Thymus (tissue), 11 donors: ENCODE measurements at regions not wholly inside any gene's neighbourhood (a gene's known extent, or its start where the extent isn't known, plus 50 kb on each side); places are given as distances from the start of the nearest gene placed in this dataset.

ENCODE experiments used
- DNase-seq, 9 donors: peaks; one replicate each; pipeline ENCODE4 v3.0.0-alpha.2; 2013; ENCODE audit warnings: low spot score in 9 of 9, low read depth in 6 of 9, missing footprints in 1 of 9
- H3K27ac ChIP-seq, 2 donors: one replicate each; pipeline ENCODE4 v1.5.1; 2013; ENCODE audit warnings: control low read depth in 1 of 2, low read depth in 1 of 2, low read length in 1 of 2, mild to moderate bottlenecking in 1 of 2, moderate library complexity in 1 of 2
- H3K27me3 ChIP-seq, 2 donors: one replicate each; pipeline ENCODE4 v1.5.1; 2013; ENCODE audit warnings: low read length in 1 of 2; ENCODE audit not compliant: control insufficient read depth in 2 of 2, insufficient read depth in 1 of 2
- H3K36me3 ChIP-seq, 2 donors: one replicate each; pipeline ENCODE4 v1.5.1; 2013; ENCODE audit warnings: low read length in 1 of 2, mild to moderate bottlenecking in 1 of 2, moderate library complexity in 1 of 2; ENCODE audit not compliant: control insufficient read depth in 2 of 2, insufficient read depth in 2 of 2
- H3K4me1 ChIP-seq, 2 donors: one replicate each; pipeline ENCODE4 v1.5.1; 2013; ENCODE audit warnings: low read length in 2 of 2; ENCODE audit not compliant: control insufficient read depth in 2 of 2, insufficient read depth in 2 of 2
- H3K4me3 ChIP-seq, 2 donors: one replicate each; pipeline ENCODE4 v1.5.1; 2013; ENCODE audit warnings: low read length in 2 of 2, control low read depth in 1 of 2, mild to moderate bottlenecking in 1 of 2
- H3K9me3 ChIP-seq, 2 donors: one replicate each; pipeline ENCODE4 v1.5.1; 2013; ENCODE audit warnings: low read length in 1 of 2, mild to moderate bottlenecking in 1 of 2; ENCODE audit not compliant: control insufficient read depth in 2 of 2, insufficient read depth in 1 of 2
- WGBS: extraction: QIAGEN DNeasy Blood & Tissue Kit; methylation state at CpG from one replicate; pipeline ENCODE4 v1.1.7; 2013; 5-methylcytosine and 5-hydroxymethylcytosine counted together
- donor health status: healthy.

DNA sequence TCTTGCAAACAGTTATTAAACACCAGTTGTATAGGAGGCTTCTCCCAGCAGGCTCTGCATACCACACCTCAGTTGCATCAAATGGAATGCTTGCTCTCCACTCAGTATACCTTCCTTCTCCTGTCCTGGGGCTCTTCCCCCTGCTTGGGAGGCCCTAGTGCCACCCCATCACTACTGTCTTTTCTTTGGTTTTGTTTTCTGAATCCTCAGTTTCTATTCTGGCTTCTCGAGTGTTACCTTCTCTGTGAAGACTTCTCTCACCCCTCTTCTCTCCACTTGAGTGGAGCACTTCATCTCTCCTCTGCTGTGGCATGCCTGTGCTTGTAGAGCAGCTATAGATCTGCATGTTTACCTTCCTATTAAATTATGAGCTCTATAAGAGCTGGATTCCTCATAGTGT lies 75.7 kb upstream of the TPRG1 start:
- Histone ChIP-seq H3K36me3 (no peaks in the 10 kb centered on the region), H3K27me3 (no peaks in the 10 kb centered on the region), H3K27ac (no peak overlapping the region), H3K4me1 (no peaks in the 10 kb centered on the region), H3K4me3 (no peak overlapping the region), H3K9me3 (no peaks in the 10 kb centered on the region)
- DNase-seq: no peak
- 96% methylated on average over 1 of the region's 1 CpG for WGBS

DNA sequence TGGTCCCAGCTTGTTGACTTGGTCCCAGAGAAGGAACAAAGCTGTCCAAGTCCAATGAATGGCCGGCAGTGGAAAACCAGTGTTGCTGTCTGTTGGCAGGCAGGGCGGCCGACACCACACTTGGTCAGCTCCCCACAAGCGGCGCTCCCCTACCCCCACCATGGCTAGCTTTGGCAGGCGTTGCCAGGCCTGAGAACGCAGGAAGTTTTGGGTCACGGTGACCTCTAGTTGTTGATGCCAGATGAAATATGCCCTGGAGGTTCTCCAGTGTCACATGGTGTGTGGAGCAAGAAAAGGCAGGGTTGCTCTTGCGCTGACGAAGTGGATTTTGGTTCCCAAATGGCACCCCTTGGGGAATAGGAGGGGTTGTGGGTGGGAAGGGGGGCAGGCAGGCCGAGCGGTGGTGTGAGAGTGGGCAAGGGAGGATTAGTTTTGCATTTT lies 72.7 kb upstream of the TPRG1 start:
- no peak overlapping the region for H3K4me3 ChIP-seq
- H3K27ac ChIP-seq: no peak overlapping the region
- no peaks in the 10 kb centered on the region for H3K36me3 ChIP-seq
- H3K27me3 ChIP-seq: no peaks in the 10 kb centered on the region
- WGBS: 98% methylated on average over 12 of the region's 12 CpGs
- H3K4me1 ChIP-seq: no peaks in the 10 kb centered on the region
- DNase-seq: no peak
- no peaks in the 10 kb centered on the region for H3K9me3 ChIP-seq

DNA sequence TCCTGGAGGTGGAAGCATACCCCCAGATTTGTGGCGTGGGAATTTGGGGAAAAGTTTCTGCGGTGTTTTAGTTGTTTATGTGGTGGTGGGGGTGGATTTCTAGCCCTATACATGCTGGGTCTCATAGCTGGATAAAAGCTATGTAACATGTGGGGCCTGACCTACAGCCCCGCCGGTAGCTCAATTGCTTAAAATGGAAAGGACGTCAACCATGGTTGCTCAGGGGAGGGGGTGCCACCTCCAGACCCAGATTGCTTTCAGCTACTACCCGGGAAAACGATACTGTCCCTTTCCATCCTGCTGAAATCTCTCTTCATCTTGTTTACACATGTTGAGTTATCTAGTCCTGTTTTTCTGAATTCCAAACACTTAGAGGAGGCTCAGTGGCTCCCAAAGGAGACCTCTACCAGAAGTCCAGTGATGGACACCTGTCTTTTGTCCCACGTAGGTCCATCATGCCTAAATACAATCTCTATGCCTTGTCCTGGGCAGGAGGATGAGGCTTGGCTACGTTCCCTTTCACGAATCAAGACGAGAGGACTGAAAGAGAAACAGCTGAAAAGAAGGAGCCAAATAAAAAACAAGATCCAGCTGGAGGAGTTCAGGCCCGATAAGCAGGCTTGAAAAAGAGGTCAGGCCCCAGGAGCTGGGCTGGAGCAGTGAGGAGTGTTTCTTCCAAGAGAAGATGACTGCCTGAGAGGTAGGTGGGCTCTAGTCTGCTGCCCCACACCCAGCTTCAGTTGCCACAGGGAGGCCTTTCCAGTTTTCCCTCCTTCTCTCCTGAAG lies 72.1 kb upstream of the TPRG1 start:
- WGBS: 92% methylated on average over 12 of the region's 12 CpGs
- Histone ChIP-seq H3K4me3 (no peak overlapping the region), H3K36me3 (no peaks in the 10 kb centered on the region), H3K4me1 (no peaks in the 10 kb centered on the region), H3K9me3 (no peaks in the 10 kb centered on the region), H3K27me3 (no peaks in the 10 kb centered on the region), H3K27ac (no peak overlapping the region)
- no peak for DNase-seq

GRCh38 chr3:189100866-189101265 lies 70.9 kb upstream of the TPRG1 start:
- WGBS: 96% methylated on average over 2 of the region's 2 CpGs
- H3K27ac ChIP-seq: no peak overlapping the region
- H3K9me3 ChIP-seq: no peaks in the 10 kb centered on the region
- H3K27me3 ChIP-seq: no peaks in the 10 kb centered on the region
- no peaks in the 10 kb centered on the region for H3K4me1 ChIP-seq
- DNase-seq: no peak
- no peak overlapping the region for H3K4me3 ChIP-seq
- H3K36me3 ChIP-seq: no peaks in the 10 kb centered on the region

DNA sequence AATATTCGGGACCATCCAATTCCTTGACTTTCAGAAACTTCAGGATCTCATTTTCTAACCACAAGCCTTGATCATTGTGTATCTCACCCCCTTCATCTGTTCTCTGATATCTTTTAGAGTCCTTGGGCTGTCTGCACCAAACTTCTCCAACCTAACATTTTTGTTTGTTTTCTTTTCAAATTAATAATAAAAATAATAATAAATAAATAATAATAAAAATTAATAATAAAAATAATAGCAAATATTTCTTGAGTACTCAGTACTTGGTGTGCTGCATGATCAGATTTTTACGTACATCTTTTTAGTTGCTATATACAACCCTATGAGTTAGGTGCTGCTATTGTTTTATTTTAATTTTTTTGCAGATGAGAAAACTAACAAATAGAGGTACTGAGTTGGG lies 70.2 kb upstream of the TPRG1 start:
- 93% methylated on average over 2 of the region's 2 CpGs for WGBS
- Histone ChIP-seq H3K27me3 (no peaks in the 10 kb centered on the region), H3K36me3 (no peaks in the 10 kb centered on the region), H3K4me3 (no peak overlapping the region), H3K9me3 (no peaks in the 10 kb centered on the region), H3K27ac (no peak overlapping the region), H3K4me1 (no peaks in the 10 kb centered on the region)
- no peak for DNase-seq

GRCh38 chr3:189103208-189103607 lies 68.6 kb upstream of the TPRG1 start:
- H3K9me3 ChIP-seq: no peaks in the 10 kb centered on the region
- H3K27ac ChIP-seq: no peak overlapping the region
- H3K4me3 ChIP-seq: no peak overlapping the region
- no peaks in the 10 kb centered on the region for H3K27me3 ChIP-seq
- 95% methylated on average over 1 of the region's 1 CpG for WGBS
- H3K4me1 ChIP-seq: no peaks in the 10 kb centered on the region
- H3K36me3 ChIP-seq: no peaks in the 10 kb centered on the region
- no peak for DNase-seq

DNA sequence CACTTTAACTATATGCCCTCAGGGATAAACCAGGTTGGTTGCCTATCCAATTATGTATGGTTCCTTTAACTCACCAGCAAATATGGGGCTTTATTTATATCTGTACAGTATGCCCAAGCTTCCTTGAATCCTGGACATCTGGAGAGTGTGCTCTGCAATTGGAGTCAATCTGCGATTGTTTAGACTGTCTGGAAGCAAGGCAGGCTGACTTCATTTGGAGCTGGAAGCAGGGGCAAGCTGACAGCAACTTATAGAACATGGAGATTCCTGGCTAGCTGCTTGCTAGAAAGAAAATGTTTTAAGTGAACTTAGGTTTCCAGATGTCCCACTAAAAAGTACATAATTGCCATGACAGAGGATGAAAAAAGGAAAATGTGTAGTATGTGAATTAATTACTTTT lies 63.7 kb upstream of the TPRG1 start:
- Histone ChIP-seq H3K9me3 (no peaks in the 10 kb centered on the region), H3K27me3 (no peaks in the 10 kb centered on the region), H3K36me3 (no peaks in the 10 kb centered on the region), H3K4me3 (no peak overlapping the region), H3K27ac (no peak overlapping the region), H3K4me1 (no peaks in the 10 kb centered on the region)
- 98% methylated on average over 1 of the region's 1 CpG for WGBS
- DNase-seq: no peak

GRCh38 chr3:189108735-189109134 lies 63.0 kb upstream of the TPRG1 start:
- DNase-seq: no peak
- no peak overlapping the region for H3K27ac ChIP-seq
- no peaks in the 10 kb centered on the region for H3K36me3 ChIP-seq
- WGBS: 96% methylated on average over 3 of the region's 3 CpGs
- no peaks in the 10 kb centered on the region for H3K9me3 ChIP-seq
- H3K4me3 ChIP-seq: no peak overlapping the region
- H3K4me1 ChIP-seq: no peaks in the 10 kb centered on the region
- no peaks in the 10 kb centered on the region for H3K27me3 ChIP-seq

- 84% methylated on average over 8 of the region's 8 CpGs for WGBS
- H3K36me3 ChIP-seq: no peaks in the 10 kb centered on the region
- no peak overlapping the region for H3K4me3 ChIP-seq
- H3K27ac ChIP-seq: no peak overlapping the region
- H3K4me1 ChIP-seq: no peaks in the 10 kb centered on the region
- DNase-seq: no peak
- H3K9me3 ChIP-seq: no peaks in the 10 kb centered on the region
- no peaks in the 10 kb centered on the region for H3K27me3 ChIP-seq
Observed at GRCh38 chr3:189109145-189109544, 62.6 kb upstream of the TPRG1 start.
